ENCODE measurements at regions not wholly inside any gene's neighbourhood (a gene's known extent, or its start where the extent isn't known, plus 50 kb on each side); places are given as distances from the start of the nearest gene placed in this dataset.

DNA sequence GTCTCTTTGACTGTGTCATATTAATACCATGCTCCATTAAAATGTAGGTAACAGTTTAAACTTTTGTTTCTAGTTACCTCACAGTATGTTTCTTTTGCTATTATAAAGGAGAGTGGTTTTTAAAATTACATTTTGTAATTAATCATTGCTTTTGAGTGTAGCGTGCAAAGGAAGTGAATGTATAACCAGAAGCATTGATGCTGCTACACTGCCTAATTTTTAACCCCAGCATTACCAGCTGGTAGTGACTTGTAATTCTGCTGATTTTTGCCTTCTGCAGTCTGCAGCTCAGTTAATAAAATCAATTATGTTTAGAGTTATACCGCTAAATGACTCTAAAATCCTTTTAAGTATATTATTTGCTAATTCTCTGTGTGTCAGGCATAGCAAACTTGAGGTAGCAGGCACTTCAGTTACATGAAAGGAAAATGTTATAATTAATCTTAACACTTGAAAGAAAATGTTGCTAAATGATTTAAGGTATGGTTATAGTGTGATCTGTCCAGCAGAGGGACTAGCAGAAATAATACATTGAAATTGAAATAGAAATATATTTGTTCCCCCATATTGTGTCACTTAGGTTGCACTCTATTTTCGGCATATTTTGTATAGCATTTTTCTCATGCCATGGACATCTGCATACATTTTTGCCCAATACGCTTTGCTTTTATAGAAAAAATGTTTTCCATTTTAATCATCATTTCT is 388.5 kb downstream of the CNTNAP4 start:
- ATAC-seq = no peak
- TF ChIP-seq, protein P1, sequence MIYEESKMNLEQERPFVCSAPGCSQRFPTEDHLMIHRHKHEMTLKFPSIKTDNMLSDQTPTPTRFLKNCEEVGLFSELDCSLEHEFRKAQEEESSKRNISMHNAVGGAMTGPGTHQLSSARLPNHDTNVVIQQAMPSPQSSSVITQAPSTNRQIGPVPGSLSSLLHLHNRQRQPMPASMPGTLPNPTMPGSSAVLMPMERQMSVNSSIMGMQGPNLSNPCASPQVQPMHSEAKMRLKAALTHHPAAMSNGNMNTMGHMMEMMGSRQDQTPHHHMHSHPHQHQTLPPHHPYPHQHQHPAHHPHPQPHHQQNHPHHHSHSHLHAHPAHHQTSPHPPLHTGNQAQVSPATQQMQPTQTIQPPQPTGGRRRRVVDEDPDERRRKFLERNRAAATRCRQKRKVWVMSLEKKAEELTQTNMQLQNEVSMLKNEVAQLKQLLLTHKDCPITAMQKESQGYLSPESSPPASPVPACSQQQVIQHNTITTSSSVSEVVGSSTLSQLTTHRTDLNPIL (CRISPR knock-in tag; IDR thresholded peaks at IDR 0.05; ENCODE audit: low read depth) = no peak
- TF ChIP-seq PPARA (CRISPR knock-in tag; IDR thresholded peaks at IDR 0.05; ENCODE audit: borderline replicate concordance) = no peak
- no peak for TF ChIP-seq BACH2 (CRISPR knock-in tag; IDR thresholded peaks at IDR 0.05; ENCODE audit: borderline replicate concordance)

DNA sequence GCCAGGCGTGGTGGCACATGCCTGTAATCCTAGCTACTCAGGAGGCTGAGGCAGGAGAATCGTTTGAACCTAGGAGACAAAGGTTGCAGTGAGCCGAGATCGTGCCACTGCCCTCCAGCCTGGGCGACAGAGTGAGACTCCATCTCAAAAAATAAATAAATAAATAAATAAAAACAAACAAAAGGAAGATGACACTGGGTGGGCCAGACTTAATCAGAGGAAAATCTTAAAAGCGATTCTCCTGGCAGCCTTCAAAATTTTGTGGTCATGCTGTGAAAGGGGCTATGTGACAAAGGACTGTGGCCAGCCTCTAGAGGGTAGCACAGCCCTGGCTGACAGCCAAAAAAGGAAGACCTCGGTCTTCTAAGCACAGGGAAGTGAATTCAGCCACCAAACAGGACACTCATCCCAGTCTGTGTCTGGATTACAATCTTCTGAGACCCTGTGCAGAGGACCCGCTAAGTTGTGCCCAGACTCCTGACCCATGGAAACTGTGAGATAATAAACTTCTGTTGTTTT is 391.1 kb downstream of the CNTNAP4 start:
- no peak for ATAC-seq
- TF ChIP-seq ZNF8 (CRISPR knock-in tag; IDR thresholded peaks at IDR 0.05) (no peak), ZNF70 (CRISPR knock-in tag; IDR thresholded peaks at IDR 0.05) (no peak), ZFP30 (CRISPR knock-in tag; IDR thresholded peaks at IDR 0.05) (no peak), ZFP3 (CRISPR knock-in tag; IDR thresholded peaks at IDR 0.05) (no peak), GLIS3 (CRISPR knock-in tag; IDR thresholded peaks at IDR 0.05) (no peak), TCF4 (CRISPR knock-in tag; IDR thresholded peaks at IDR 0.05; ENCODE audit: borderline replicate concordance) (no peak)
- TF ChIP-seq, protein P2, sequence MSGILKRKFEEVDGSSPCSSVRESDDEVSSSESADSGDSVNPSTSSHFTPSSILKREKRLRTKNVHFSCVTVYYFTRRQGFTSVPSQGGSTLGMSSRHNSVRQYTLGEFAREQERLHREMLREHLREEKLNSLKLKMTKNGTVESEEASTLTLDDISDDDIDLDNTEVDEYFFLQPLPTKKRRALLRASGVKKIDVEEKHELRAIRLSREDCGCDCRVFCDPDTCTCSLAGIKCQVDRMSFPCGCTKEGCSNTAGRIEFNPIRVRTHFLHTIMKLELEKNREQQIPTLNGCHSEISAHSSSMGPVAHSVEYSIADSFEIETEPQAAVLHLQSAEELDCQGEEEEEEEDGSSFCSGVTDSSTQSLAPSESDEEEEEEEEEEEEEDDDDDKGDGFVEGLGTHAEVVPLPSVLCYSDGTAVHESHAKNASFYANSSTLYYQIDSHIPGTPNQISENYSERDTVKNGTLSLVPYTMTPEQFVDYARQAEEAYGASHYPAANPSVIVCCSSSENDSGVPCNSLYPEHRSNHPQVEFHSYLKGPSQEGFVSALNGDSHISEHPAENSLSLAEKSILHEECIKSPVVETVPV (CRISPR knock-in tag; IDR thresholded peaks at IDR 0.05) = no peak
- TF ChIP-seq, protein P1 (CRISPR knock-in tag; IDR thresholded peaks at IDR 0.05; ENCODE audit: low read depth) = no peak

DNA sequence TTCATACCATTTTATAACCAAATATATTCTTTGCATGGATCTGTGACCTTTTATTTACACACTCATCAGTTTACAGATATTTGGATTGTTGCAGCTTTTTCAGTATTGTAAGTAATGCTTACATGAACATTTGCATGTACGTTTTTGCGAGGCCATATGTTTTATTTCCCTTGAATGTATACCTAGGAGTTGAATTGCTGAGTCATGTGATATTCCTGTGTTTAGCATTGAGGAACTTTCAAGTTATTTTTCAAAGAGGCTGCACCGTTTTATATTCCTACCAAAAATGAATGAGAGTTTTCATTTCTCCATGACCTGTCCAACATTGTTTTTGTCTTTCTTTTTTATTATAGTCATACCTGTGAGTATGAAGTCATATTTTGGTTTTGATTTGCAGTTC is 392.1 kb downstream of the CNTNAP4 start:
- TF ChIP-seq, protein P3, sequence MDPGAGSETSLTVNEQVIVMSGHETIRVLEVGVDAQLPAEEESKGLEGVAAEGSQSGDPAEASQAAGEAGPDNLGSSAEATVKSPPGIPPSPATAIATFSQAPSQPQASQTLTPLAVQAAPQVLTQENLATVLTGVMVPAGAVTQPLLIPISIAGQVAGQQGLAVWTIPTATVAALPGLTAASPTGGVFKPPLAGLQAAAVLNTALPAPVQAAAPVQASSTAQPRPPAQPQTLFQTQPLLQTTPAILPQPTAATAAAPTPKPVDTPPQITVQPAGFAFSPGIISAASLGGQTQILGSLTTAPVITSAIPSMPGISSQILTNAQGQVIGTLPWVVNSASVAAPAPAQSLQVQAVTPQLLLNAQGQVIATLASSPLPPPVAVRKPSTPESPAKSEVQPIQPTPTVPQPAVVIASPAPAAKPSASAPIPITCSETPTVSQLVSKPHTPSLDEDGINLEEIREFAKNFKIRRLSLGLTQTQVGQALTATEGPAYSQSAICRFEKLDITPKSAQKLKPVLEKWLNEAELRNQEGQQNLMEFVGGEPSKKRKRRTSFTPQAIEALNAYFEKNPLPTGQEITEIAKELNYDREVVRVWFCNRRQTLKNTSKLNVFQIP (CRISPR knock-in tag; IDR thresholded peaks at IDR 0.05; ENCODE audit: borderline replicate concordance, low read depth) = no peak
- TF ChIP-seq BACH2 (CRISPR knock-in tag; IDR thresholded peaks at IDR 0.05; ENCODE audit: borderline replicate concordance) (no peak), GLIS3 (CRISPR knock-in tag; IDR thresholded peaks at IDR 0.05) (no peak), ZFP30 (CRISPR knock-in tag; IDR thresholded peaks at IDR 0.05) (no peak), ESRRG (CRISPR knock-in tag; IDR thresholded peaks at IDR 0.05) (no peak), ARNTL (CRISPR knock-in tag; IDR thresholded peaks at IDR 0.05; ENCODE audit: borderline replicate concordance, low read depth) (no peak), ZFP3 (CRISPR knock-in tag; IDR thresholded peaks at IDR 0.05) (no peak), OSR1 (CRISPR knock-in tag; IDR thresholded peaks at IDR 0.05) (no peak), ISL1 (CRISPR knock-in tag; IDR thresholded peaks at IDR 0.05) (no peak)
- TF ChIP-seq, protein P2 (CRISPR knock-in tag; IDR thresholded peaks at IDR 0.05) = no peak
- TF ChIP-seq, protein P4, sequence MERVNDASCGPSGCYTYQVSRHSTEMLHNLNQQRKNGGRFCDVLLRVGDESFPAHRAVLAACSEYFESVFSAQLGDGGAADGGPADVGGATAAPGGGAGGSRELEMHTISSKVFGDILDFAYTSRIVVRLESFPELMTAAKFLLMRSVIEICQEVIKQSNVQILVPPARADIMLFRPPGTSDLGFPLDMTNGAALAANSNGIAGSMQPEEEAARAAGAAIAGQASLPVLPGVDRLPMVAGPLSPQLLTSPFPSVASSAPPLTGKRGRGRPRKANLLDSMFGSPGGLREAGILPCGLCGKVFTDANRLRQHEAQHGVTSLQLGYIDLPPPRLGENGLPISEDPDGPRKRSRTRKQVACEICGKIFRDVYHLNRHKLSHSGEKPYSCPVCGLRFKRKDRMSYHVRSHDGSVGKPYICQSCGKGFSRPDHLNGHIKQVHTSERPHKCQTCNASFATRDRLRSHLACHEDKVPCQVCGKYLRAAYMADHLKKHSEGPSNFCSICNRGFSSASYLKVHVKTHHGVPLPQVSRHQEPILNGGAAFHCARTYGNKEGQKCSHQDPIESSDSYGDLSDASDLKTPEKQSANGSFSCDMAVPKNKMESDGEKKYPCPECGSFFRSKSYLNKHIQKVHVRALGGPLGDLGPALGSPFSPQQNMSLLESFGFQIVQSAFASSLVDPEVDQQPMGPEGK (CRISPR knock-in tag; IDR thresholded peaks at IDR 0.05; ENCODE audit: borderline replicate concordance) = no peak
- TF ChIP-seq, protein P1 (CRISPR knock-in tag; IDR thresholded peaks at IDR 0.05; ENCODE audit: low read depth) = no peak
- ATAC-seq = no peak

Measured in SK-N-SH treated with all-trans-retinoic acid at 6 μM for 48 hours (cell line).